ENCODE measurements at regions not wholly inside any gene's neighbourhood (a gene's known extent, or its start where the extent isn't known, plus 50 kb on each side); places are given as distances from the start of the nearest gene placed in this dataset.

DNA sequence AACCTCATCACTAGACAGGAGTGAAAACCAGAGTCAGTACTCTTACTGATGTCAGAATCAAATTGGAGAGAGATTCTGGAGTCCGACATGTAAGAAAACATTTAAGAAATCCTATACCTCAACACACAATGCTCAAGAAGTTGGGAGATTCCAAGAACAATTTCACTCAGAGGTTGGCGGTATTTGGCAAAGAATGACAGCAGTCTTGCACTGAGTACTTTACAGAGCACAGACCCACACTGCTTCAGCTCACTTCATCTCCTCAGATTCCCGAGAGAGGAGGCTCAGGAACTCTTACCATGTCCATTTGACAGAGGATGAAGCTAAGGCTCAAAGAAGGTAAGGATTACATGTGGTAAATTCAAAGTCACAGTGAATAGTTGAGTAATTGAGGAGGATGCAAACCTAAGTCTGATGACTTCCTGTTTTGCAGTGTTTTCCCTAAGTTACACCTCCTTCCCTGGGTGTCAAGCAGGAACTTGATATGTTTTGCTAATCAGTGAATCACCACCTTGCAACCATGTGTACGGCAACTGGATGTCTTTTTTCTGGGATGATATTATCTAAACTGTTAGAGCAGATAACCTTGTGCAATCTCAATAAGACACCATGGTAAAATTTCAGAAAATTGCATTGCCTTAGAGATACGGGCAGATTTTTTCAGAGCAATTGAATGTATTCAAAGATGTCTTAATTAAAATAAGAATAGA, 61.3 kb upstream of the MME start:
- no peak overlapping the region for H3K4me3 ChIP-seq
- H3K27me3 ChIP-seq: no peaks in the 10 kb centered on the region
- no peaks in the 10 kb centered on the region for H3K9me3 ChIP-seq
- no peak for DNase-seq (ENCODE audit: low spot score in 2 of 2)
- H3K27ac ChIP-seq: no peak overlapping the region
- intact Hi-C loops (cut with DNase I): no loop called here
- H3K4me1 ChIP-seq: no peaks in the 10 kb centered on the region
- H3K36me3 ChIP-seq: no peaks in the 10 kb centered on the region
- TF ChIP-seq, protein P1, sequence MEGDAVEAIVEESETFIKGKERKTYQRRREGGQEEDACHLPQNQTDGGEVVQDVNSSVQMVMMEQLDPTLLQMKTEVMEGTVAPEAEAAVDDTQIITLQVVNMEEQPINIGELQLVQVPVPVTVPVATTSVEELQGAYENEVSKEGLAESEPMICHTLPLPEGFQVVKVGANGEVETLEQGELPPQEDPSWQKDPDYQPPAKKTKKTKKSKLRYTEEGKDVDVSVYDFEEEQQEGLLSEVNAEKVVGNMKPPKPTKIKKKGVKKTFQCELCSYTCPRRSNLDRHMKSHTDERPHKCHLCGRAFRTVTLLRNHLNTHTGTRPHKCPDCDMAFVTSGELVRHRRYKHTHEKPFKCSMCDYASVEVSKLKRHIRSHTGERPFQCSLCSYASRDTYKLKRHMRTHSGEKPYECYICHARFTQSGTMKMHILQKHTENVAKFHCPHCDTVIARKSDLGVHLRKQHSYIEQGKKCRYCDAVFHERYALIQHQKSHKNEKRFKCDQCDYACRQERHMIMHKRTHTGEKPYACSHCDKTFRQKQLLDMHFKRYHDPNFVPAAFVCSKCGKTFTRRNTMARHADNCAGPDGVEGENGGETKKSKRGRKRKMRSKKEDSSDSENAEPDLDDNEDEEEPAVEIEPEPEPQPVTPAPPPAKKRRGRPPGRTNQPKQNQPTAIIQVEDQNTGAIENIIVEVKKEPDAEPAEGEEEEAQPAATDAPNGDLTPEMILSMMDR (IDR thresholded peaks at IDR 0.05): no peak

DNA sequence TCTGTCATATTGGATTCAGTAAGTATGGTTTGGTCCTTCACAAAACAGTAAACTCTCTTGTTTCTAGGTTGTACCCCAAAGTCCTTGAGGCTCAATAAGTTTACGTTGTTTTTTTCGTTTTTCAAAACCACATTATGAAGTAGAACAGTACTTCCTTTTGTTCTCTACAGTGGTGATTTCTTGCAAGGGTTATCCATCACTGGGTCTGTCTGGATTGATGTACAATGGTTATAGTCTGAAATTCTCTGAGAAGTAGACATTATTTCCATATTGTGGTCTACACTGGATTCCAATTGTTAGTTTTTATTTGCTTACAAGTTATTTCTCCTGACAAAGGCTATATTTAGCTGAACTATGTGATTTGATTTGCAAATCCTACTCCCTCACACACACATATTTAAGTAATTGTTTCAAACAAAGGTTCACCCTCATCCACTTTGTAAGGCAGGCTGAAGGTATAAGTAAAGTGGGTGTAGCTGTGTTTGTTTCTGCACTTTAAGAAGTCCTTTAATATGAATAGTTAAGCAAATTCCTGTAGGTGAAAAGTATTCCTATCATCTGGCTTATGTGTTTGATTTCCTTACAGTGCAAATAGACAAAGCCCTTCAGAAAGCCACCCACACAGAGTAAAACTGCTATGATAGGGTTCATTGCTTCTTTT, 64.2 kb upstream of the MME start:
- H3K27ac ChIP-seq: no peak overlapping the region
- H3K27me3 ChIP-seq: no peaks in the 10 kb centered on the region
- DNase-seq (ENCODE audit: low spot score in 2 of 2): no peak
- TF ChIP-seq, protein P1 (IDR thresholded peaks at IDR 0.05): no peak
- H3K4me3 ChIP-seq: no peak overlapping the region
- intact Hi-C loops (cut with DNase I): no loop called here
- no peaks in the 10 kb centered on the region for H3K36me3 ChIP-seq
- no peaks in the 10 kb centered on the region for H3K9me3 ChIP-seq
- H3K4me1 ChIP-seq: no peaks in the 10 kb centered on the region

DNA sequence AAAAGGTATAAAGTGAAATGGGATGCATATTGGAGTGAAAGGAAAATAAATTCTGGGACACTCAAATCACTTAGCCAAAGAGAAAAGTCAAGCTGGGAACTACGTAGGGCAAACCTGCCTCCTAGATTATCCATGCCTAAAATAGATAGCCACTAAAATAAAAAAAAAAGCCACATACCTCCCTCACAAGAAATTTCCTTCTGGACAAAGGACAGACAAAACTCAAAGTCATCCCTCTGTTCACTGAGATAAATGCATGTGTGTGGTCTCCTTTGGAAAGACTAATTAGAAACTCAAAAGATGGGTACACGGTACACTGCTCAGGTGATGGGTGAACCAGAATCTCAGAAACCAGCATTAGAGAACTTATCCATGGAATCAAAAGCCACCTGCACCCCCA, 65.2 kb upstream of the MME start:
- no peak overlapping the region for H3K4me3 ChIP-seq
- TF ChIP-seq, protein P1 (IDR thresholded peaks at IDR 0.05): no peak
- no peaks in the 10 kb centered on the region for H3K9me3 ChIP-seq
- H3K36me3 ChIP-seq: no peaks in the 10 kb centered on the region
- H3K27me3 ChIP-seq: no peaks in the 10 kb centered on the region
- no peak overlapping the region for H3K27ac ChIP-seq
- intact Hi-C loops (cut with DNase I): no loop called here
- H3K4me1 ChIP-seq: no peaks in the 10 kb centered on the region
- DNase-seq (ENCODE audit: low spot score in 2 of 2): no peak

DNA sequence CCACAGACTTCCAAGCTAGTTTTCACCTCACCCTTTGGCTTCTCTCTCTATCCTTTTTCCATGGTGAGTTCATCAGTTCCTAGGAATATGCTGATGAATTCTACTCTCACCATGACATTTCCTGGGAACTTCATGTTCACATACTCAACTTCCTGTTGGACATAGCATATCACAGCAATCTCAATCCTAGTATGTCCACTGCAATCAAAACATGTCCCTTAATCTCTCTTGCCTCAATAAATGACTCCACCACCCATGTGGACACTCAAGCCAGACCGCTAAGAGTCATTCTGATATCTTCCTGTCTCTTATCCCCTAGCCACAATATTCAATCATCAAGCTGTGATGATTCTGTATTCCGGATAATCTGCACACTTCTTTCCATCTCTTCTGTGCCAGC, 66.7 kb upstream of the MME start:
- no peaks in the 10 kb centered on the region for H3K4me1 ChIP-seq
- H3K27me3 ChIP-seq: no peaks in the 10 kb centered on the region
- no peaks in the 10 kb centered on the region for H3K9me3 ChIP-seq
- TF ChIP-seq, protein P1 (IDR thresholded peaks at IDR 0.05): no peak
- intact Hi-C loops (cut with DNase I): no loop called here
- no peak overlapping the region for H3K27ac ChIP-seq
- no peak for DNase-seq (ENCODE audit: low spot score in 2 of 2)
- H3K4me3 ChIP-seq: no peak overlapping the region
- no peaks in the 10 kb centered on the region for H3K36me3 ChIP-seq

DNA sequence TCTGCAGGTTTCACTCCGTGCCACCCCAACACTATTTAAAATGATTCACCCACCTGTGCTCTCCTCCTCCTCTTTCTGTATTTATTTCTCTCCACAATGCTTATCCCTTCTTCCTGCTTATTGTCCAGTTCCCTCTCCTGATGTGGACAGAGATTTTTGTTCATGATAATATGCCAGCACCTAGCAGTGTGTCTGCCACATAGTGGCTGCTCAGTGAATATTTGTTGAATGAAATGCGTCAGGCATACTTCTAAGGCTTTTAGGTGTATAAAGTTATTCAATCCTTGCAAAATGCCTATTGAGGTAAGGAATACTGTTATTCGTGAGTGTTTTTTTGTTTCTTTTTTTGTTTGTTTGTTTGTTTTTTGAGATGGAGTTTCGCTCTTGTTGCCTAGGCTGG, 67.5 kb upstream of the MME start:
- Histone ChIP-seq H3K27me3 (no peaks in the 10 kb centered on the region), H3K4me1 (no peaks in the 10 kb centered on the region), H3K4me3 (no peak overlapping the region), H3K36me3 (no peaks in the 10 kb centered on the region), H3K27ac (no peak overlapping the region), H3K9me3 (no peaks in the 10 kb centered on the region)
- intact Hi-C loops (cut with DNase I): no loop called here
- TF ChIP-seq, protein P1 (IDR thresholded peaks at IDR 0.05): no peak
- DNase-seq (ENCODE audit: low spot score in 2 of 2): no peak
